ENCODE measurements at regions not wholly inside any gene's neighbourhood (a gene's known extent, or its start where the extent isn't known, plus 50 kb on each side); places are given as distances from the start of the nearest gene placed in this dataset.

GRCh38 chr16:72388007-72388406 is 216.1 kb upstream of the PMFBP1 start:
- no peak for DNase-seq (ENCODE audit: insufficient read length, low spot score, missing footprints)
- Histone ChIP-seq H2AFZ (ENCODE audit: low read length) (no peak overlapping the region), H3K4me1 (ENCODE audit: insufficient read depth, low read length) (no peaks in the 10 kb centered on the region), H3K4me3 (ENCODE audit: insufficient read depth, low read length) (no peak overlapping the region), H3K4me2 (ENCODE audit: insufficient read depth, low read length) (no peak overlapping the region), H3K27me3 (ENCODE audit: insufficient read depth, low read length) (no peaks in the 10 kb centered on the region), H3K9me3 (ENCODE audit: low read depth, low read length) (no peaks in the 10 kb centered on the region), H3K79me2 (ENCODE audit: insufficient read depth, low read length) (no peaks in the 10 kb centered on the region), H3K27ac (ENCODE audit: low read depth, low read length) (no peak overlapping the region), H3K36me3 (ENCODE audit: insufficient read depth, low read length) (no peaks in the 10 kb centered on the region), H4K20me1 (ENCODE audit: insufficient read depth, low read length) (no peaks in the 10 kb centered on the region)
- no peak for TF ChIP-seq CTCF (IDR thresholded peaks at IDR 0.05; ENCODE audit: extremely low read depth, low read depth, low read length)

- Histone ChIP-seq H3K27me3 (ENCODE audit: insufficient read depth, low read length) (no peaks in the 10 kb centered on the region), H3K9me3 (ENCODE audit: low read depth, low read length) (no peaks in the 10 kb centered on the region)
Measured at GRCh38 chr16:72384651-72385050, 212.7 kb upstream of the PMFBP1 start.

GRCh38 chr16:72380283-72380682 is 208.3 kb upstream of the PMFBP1 start:
- DNase-seq (ENCODE audit: insufficient read length, low spot score, missing footprints) = no peak
- no peak overlapping the region for H3K27ac ChIP-seq (ENCODE audit: low read depth, low read length)
- no peak overlapping the region for H2AFZ ChIP-seq (ENCODE audit: low read length)
- H3K36me3 ChIP-seq (ENCODE audit: insufficient read depth, low read length) = no peaks in the 10 kb centered on the region
- H3K4me2 ChIP-seq (ENCODE audit: insufficient read depth, low read length) = no peak overlapping the region
- TF ChIP-seq CTCF (IDR thresholded peaks at IDR 0.05; ENCODE audit: extremely low read depth, low read depth, low read length) = no peak
- H3K79me2 ChIP-seq (ENCODE audit: insufficient read depth, low read length) = no peaks in the 10 kb centered on the region
- no peaks in the 10 kb centered on the region for H4K20me1 ChIP-seq (ENCODE audit: insufficient read depth, low read length)
- H3K4me1 ChIP-seq (ENCODE audit: insufficient read depth, low read length) = no peaks in the 10 kb centered on the region
- no peaks in the 10 kb centered on the region for H3K27me3 ChIP-seq (ENCODE audit: insufficient read depth, low read length)
- no peaks in the 10 kb centered on the region for H3K9me3 ChIP-seq (ENCODE audit: low read depth, low read length)
- no peak overlapping the region for H3K4me3 ChIP-seq (ENCODE audit: insufficient read depth, low read length)

More at GRCh38 chr16:72384651-72385050, 212.7 kb upstream of the PMFBP1 start:
- H2AFZ ChIP-seq (ENCODE audit: low read length) = no peak overlapping the region
- no peaks in the 10 kb centered on the region for H3K4me1 ChIP-seq (ENCODE audit: insufficient read depth, low read length)
- no peak overlapping the region for H3K4me3 ChIP-seq (ENCODE audit: insufficient read depth, low read length)
- no peaks in the 10 kb centered on the region for H3K36me3 ChIP-seq (ENCODE audit: insufficient read depth, low read length)
- no peak overlapping the region for H3K27ac ChIP-seq (ENCODE audit: low read depth, low read length)
- no peaks in the 10 kb centered on the region for H4K20me1 ChIP-seq (ENCODE audit: insufficient read depth, low read length)
- no peak overlapping the region for H3K4me2 ChIP-seq (ENCODE audit: insufficient read depth, low read length)
- no peak for TF ChIP-seq CTCF (IDR thresholded peaks at IDR 0.05; ENCODE audit: extremely low read depth, low read depth, low read length)
- no peak for DNase-seq (ENCODE audit: insufficient read length, low spot score, missing footprints)
- H3K79me2 ChIP-seq (ENCODE audit: insufficient read depth, low read length) = no peaks in the 10 kb centered on the region

GRCh38 chr16:72373201-72373600 is 201.2 kb upstream of the PMFBP1 start:
- Histone ChIP-seq H3K79me2 (ENCODE audit: insufficient read depth, low read length) (no peaks in the 10 kb centered on the region), H3K36me3 (ENCODE audit: insufficient read depth, low read length) (no peaks in the 10 kb centered on the region), H3K27ac (ENCODE audit: low read depth, low read length) (no peak overlapping the region), H3K9me3 (ENCODE audit: low read depth, low read length) (no peaks in the 10 kb centered on the region), H3K27me3 (ENCODE audit: insufficient read depth, low read length) (no peaks in the 10 kb centered on the region), H3K4me2 (ENCODE audit: insufficient read depth, low read length) (no peak overlapping the region), H3K4me1 (ENCODE audit: insufficient read depth, low read length) (peaks cover 5% of the 10 kb centered on the region), H2AFZ (ENCODE audit: low read length) (no peak overlapping the region), H4K20me1 (ENCODE audit: insufficient read depth, low read length) (no peaks in the 10 kb centered on the region), H3K4me3 (ENCODE audit: insufficient read depth, low read length) (no peak overlapping the region)
- TF ChIP-seq CTCF (IDR thresholded peaks at IDR 0.05; ENCODE audit: extremely low read depth, low read depth, low read length) = no peak
- DNase-seq (ENCODE audit: insufficient read length, low spot score, missing footprints) = no peak
